DND-41 (cell line): ENCODE measurements at regions not wholly inside any gene's neighbourhood (a gene's known extent, or its start where the extent isn't known, plus 50 kb on each side); places are given as distances from the start of the nearest gene placed in this dataset.

Experiments
- ATAC-seq: fragments of 200-7000 bp; cut with Tn5 transposase; 3 replicates; pipeline ENCODE4 v1.9.1; 2021; ENCODE audit warnings: low read depth; ENCODE audit not compliant: insufficient read depth
- DNase-seq: peaks from one replicate; pipeline ENCODE4 v3.0.0-alpha.2; 2020
- H2AFZ ChIP-seq: 2 replicates; pipeline ENCODE4 v1.6.0; 2012; ENCODE audit warnings: low read depth, low read length
- H3K27ac ChIP-seq: 2 replicates; pipeline ENCODE4 v1.5.1; 2012; ENCODE audit warnings: low read length, inconsistent platforms
- H3K27me3 ChIP-seq: fragments of 200-600 bp; sonication (generic); 2 replicates; pipeline ENCODE4 v1.6.0; 2012; ENCODE audit warnings: low read length, mild to moderate bottlenecking, inconsistent platforms; ENCODE audit not compliant: insufficient read depth, poor library complexity
- H3K36me3 ChIP-seq: 2 replicates; pipeline ENCODE4 v1.5.1; 2012; ENCODE audit warnings: low read length, inconsistent platforms; ENCODE audit not compliant: insufficient read depth
- H3K4me1 ChIP-seq: 2 replicates; pipeline ENCODE4 v1.5.1; 2012; ENCODE audit warnings: mild to moderate bottlenecking, low read length; ENCODE audit not compliant: insufficient read depth
- H3K4me2 ChIP-seq: 2 replicates; pipeline ENCODE4 v1.6.0; 2012; ENCODE audit warnings: mild to moderate bottlenecking, moderate library complexity, low read length, inconsistent platforms; ENCODE audit not compliant: insufficient read depth
- H3K4me3 ChIP-seq, 2 experiments: fragments of 200-600 bp in 1 of 2; shearing (Covaris generic) in 1 of 2; 2 replicates each; pipeline ENCODE4 v1.5.1; 2012 to 2016; ENCODE audit warnings: inconsistent platforms in 2 of 2, low read length in 2 of 2, mild to moderate bottlenecking in 2 of 2, low read depth in 1 of 2, moderate library complexity in 1 of 2
- H3K79me2 ChIP-seq: 2 replicates; pipeline ENCODE4 v1.6.0; 2012; ENCODE audit warnings: low read length, inconsistent platforms; ENCODE audit not compliant: insufficient read depth
- H3K9ac ChIP-seq: 2 replicates; pipeline ENCODE4 v1.6.0; 2012; ENCODE audit warnings: low read depth, mild to moderate bottlenecking, inconsistent platforms, low read length, moderate library complexity
- H3K9me3 ChIP-seq: 2 replicates; pipeline ENCODE4 v1.5.1; 2012; ENCODE audit warnings: low read length, moderate library complexity, mild to moderate bottlenecking, inconsistent platforms; ENCODE audit not compliant: insufficient read depth, severe bottlenecking
- H4K20me1 ChIP-seq: 2 replicates; pipeline ENCODE4 v1.6.0; 2012; ENCODE audit warnings: low read length; ENCODE audit not compliant: insufficient read depth
- CTCF ChIP-seq: IDR thresholded peaks from 2 replicates; pipeline ENCODE4 v1.5.1; 2012; ENCODE audit warnings: borderline replicate concordance, low read length, moderate library complexity, mild to moderate bottlenecking; ENCODE audit not compliant: poor library complexity, severe bottlenecking; ENCODE audit errors: extremely low read depth
- EZH2 ChIP-seq: IDR thresholded peaks from 3 replicates; pipeline ENCODE4 v1.6.1; 2012; ENCODE audit warnings: borderline replicate concordance, low read depth, mild to moderate bottlenecking, moderate library complexity, low read length, inconsistent platforms; ENCODE audit not compliant: severe bottlenecking

- Histone ChIP-seq H3K4me1 (no peaks in the 10 kb centered on the region), H3K79me2 (no peaks in the 10 kb centered on the region), H4K20me1 (no peaks in the 10 kb centered on the region; the same call in 1 of the 2 replicates), H2AFZ (no peak overlapping the region), H3K4me2 (no peak overlapping the region), H3K9me3 (no peaks in the 10 kb centered on the region), H3K36me3 (no peaks in the 10 kb centered on the region), H3K9ac (no peak overlapping the region), H3K4me3 (no peak overlapping the region), H3K27me3 (no peaks in the 10 kb centered on the region), H3K27ac (no peak overlapping the region)
- no peak for ATAC-seq
- DNase-seq: no peak
- TF ChIP-seq EZH2: no peak
- TF ChIP-seq CTCF: no peak
These were observed 50.6 kb upstream of the C1QTNF9B start for GRCh38 chr13:23947893-23948292.

- Histone ChIP-seq H3K27ac (no peak overlapping the region), H3K4me1 (no peaks in the 10 kb centered on the region), H3K4me3 (no peak overlapping the region), H3K36me3 (no peaks in the 10 kb centered on the region), H3K9ac (no peak overlapping the region), H2AFZ (no peak overlapping the region), H3K27me3 (no peaks in the 10 kb centered on the region), H3K79me2 (no peaks in the 10 kb centered on the region), H3K9me3 (no peaks in the 10 kb centered on the region), H4K20me1 (no peaks in the 10 kb centered on the region; the same call in 1 of the 2 replicates), H3K4me2 (no peak overlapping the region)
- no peak for ATAC-seq
- TF ChIP-seq CTCF (no peak), EZH2 (no peak)
- no peak for DNase-seq
These were observed 51.9 kb upstream of the C1QTNF9B start for GRCh38 chr13:23949200-23949599.

- Histone ChIP-seq H3K36me3 (no peaks in the 10 kb centered on the region), H3K79me2 (no peaks in the 10 kb centered on the region), H3K27ac (no peak overlapping the region), H3K9me3 (no peaks in the 10 kb centered on the region), H3K4me3 (no peak overlapping the region), H3K4me2 (no peak overlapping the region), H3K9ac (no peak overlapping the region), H2AFZ (no peak overlapping the region), H4K20me1 (no peaks in the 10 kb centered on the region; the same call in 1 of the 2 replicates), H3K4me1 (no peaks in the 10 kb centered on the region), H3K27me3 (no peaks in the 10 kb centered on the region)
- DNase-seq (no peak), ATAC-seq (no peak)
- TF ChIP-seq CTCF: no peak
- no peak for TF ChIP-seq EZH2
These were observed 52.4 kb upstream of the C1QTNF9B start for GRCh38 chr13:23949736-23950135.
